SHP77 (cell line): ENCODE measurements at regions not wholly inside any gene's neighbourhood (a gene's known extent, or its start where the extent isn't known, plus 50 kb on each side); places are given as distances from the start of the nearest gene placed in this dataset.

ENCODE experiments used
- DNase-seq, 2 experiments: peaks; one replicate each; lab custom pipeline; 2025; lab: John Stamatoyannopoulos, UW

- DNase-seq = no peak
Observed at GRCh38 chr16:52386694-52387093, 160.2 kb downstream of the TOX3 start.

DNA sequence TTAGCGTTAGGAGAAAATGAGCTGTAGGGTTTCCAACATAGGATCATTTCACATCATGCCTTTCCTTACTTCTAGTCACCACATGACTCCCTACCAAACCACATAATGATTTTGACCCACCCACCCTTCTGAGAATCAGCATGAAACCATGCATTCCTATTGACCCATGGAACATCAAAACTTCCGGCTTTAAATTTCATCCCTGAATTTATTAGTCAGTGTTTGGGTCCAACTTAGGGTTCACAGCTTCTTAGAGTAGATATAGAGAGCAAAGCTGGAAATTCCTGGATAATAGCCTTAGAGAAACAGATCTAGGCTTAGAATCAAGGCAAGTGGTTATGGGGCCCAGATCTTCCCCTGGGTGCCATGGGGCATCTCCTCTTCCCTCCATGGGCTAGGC lies 162.6 kb downstream of the TOX3 start:
- DNase-seq = no peak

- peak; percentile 39 to 42 for DNase-seq
Observed at GRCh38 chr16:52383640-52384292, 163.2 kb downstream of the TOX3 start.

DNA sequence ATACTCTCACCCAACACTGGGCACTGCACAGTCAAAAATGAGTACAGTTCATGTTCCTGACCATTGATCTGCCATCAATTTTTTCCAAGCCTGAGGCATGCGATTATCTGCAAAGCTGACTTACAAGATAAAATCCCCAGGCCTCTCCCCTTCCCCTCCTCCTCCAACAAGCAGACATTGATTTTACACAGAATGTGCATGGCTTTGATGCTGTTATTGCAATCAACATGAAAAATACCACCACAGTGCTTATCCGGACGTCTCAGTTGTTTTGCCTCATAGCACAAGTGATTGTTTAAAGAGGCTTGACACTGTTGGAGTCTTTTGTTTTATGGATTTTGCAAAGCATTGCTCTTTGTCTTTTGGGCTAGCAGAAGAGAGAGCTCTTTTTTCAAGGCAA lies 163.8 kb downstream of the TOX3 start:
- no peak for DNase-seq

- no peak for DNase-seq
Observed at GRCh38 chr16:52379551-52379950, 167.4 kb downstream of the TOX3 start.

- DNase-seq = no peak
Observed at GRCh38 chr16:52376676-52377280, 170.2 kb downstream of the TOX3 start.

- no peak for DNase-seq
Observed at GRCh38 chr16:52372313-52372712, 174.6 kb downstream of the TOX3 start.

GRCh38 chr16:52368859-52369258 lies 178.1 kb downstream of the TOX3 start:
- no peak for DNase-seq

GRCh38 chr16:52367821-52368220 lies 179.1 kb downstream of the TOX3 start:
- DNase-seq = no peak

DNA sequence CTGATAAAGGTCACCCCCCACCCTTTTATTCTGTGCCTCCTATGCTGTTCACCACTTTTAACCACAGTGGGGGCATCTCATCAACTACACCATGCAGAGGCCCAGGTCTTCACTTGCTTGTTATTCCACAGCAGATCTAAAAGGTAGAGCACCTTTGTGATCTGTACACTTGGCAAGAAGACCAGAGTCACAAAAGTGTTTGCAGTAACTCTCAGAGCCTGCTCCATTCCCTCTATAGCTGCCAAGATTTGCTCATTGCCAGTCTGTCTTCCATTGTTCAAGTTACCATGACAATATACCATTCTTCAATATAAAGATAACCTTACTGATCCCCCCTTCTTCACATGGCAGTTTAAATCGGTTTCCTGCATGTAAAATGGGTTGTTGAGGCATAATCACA lies 180.0 kb downstream of the TOX3 start:
- DNase-seq = no peak

DNA sequence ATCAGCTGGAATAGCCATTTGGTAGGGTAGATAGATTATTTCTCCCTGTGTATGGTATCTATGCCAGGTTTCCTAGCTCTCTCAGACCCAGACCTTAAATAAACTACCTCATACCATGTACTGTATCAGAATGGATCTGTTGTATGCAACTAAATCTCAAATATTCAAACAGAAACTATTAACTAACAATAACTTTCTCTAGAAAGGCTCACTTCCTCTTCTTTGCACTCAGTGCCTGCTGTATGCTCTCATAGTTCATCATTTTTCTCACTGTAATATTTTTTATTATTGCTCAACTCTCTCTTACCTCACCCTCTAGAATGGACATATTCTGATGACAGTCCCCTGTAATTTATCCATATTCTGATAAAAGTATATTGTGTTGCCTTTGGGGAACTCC lies 182.4 kb downstream of the TOX3 start:
- DNase-seq = no peak

GRCh38 chr16:52363082-52363481 lies 183.9 kb downstream of the TOX3 start:
- DNase-seq = no peak

DNA sequence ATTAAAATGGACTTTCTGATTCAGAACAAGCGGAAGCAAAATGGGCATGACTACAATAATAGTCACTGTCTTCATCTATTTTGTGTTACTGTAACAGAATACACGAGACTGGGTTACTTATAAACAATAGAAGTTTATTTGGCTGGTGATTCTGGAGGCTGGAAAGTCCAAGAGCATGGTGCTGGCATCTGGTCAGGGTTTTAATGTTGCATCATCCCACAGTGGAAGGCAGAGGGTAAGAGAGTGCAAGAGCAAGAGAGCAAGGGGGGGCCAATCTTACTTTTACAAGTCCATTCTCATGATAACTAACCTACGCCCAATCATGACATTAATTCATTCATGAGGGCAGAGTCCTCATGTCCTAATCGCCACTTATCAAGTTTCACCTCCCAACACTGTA lies 189.2 kb downstream of the TOX3 start:
- DNase-seq = no peak

DNA sequence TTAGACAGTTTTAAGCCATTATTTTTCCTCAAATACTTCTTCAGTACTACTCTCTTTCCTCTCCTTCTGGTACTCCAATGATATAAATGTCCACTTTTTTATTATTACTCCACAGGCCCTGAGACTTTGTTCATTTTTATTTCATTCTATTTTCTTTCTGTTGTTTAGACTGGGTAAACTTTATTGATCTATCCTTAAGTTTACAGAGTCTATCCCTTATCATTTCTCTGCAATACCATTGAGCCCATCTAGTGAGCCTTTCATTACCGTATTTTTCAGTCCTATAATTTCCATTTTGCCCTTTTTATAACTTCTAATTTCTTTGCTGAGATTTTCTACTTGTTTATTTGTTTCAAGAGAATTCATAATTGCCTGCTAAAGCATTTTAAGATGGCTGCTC lies 193.7 kb downstream of the TOX3 start:
- DNase-seq = no peak

- DNase-seq = no peak
Observed at GRCh38 chr16:52351451-52351850, 195.5 kb downstream of the TOX3 start.

- DNase-seq = no peak
Observed at GRCh38 chr16:52350031-52350642, 196.8 kb downstream of the TOX3 start.

DNA sequence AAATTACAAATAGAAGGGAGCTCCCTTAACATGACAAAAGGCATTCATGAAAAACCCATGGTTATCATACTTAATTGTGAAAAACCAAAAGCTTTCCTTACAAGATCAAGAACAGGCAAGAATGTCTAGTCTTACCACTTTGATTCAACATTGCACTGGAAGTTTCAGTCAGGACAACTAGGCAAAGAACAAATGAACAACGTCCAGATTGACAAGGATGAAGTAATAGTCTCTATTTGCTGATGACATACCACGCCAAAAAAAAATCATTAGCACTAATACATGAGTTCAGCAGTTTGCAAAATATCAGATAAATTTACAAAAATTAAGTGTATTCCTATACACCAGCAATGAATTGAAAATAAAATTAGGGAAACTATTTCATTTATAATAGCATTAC lies 200.2 kb downstream of the TOX3 start:
- DNase-seq = no peak

DNA sequence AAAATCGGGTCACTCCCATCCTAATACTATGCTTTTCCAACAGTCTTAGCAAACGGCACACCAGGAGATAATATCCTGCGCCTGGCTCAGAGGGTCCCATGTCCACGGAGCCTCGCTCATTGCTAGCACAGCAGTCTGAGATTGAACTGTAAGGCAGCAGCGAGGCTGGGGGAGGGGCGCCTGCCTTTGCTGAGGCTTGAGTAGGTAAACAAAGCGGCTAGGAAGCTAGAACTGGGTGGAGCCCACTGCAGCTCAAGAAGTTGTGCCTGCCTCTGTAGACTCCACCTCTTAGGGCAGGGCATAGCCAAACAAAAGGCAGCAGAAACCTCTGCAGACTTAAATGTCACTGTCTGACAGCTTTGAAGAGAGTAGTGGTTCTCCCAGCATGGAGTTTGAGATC lies 213.3 kb downstream of the TOX3 start:
- DNase-seq = peak in 1 of 2 experiments; percentile 1

DNA sequence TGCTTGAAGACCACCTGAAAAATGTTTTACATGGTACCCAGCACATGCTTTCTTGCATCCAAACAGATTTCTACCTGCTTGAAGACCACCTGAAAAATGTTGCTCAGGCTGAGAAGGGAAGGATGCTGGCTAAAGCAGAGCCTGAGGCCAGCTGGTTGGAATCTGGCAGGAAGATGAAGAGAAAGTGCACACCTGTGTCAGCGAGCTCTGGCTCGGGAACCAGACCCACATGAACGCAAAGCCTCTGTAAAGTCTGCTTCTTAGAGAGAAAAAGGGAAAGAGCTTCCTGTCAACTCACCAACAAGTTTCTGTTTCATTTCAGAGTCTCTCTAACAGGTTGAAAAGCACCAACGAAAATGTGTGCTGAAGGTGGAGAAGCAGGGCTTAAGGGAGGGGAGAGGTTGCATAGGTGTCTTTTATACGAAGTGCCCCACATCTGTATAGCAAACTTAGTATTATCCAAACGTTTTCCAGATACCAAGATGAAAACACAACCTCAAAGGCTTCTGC lies 226.0 kb downstream of the TOX3 start:
- DNase-seq = no peak

- peak; percentile 78 to 83 for DNase-seq
Observed at GRCh38 chr16:52318302-52319009, 228.5 kb downstream of the TOX3 start.

GRCh38 chr16:52316241-52316640 lies 230.7 kb downstream of the TOX3 start:
- no peak for DNase-seq

DNA sequence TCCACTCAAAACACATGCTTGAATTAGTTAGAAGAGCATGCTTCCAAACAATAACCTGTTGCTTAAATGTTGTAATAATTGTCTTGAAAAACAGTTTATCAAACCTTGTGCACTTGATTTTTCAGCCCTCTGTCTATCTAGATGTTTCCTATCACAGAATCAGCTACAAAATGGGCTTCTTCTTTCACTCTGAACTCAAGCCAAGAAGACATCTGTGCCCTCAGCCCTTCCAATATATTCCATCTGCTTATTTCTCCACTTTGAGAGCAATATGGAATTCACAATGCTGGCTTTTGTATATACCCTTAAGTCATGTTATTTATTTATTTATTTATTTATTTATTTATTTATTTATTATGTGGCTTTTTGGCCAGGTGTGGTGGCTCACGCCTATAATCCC lies 234.2 kb downstream of the TOX3 start:
- DNase-seq = no peak
